Cardiac septum (tissue), 1 donor: ENCODE measurements at regions not wholly inside any gene's neighbourhood (a gene's known extent, or its start where the extent isn't known, plus 50 kb on each side); places are given as distances from the start of the nearest gene placed in this dataset.
"Not testable (repeated sequence)": the region's sequence is repeated elsewhere in the genome, so short reads cannot be mapped to it uniquely, and the experiment has no call there.

Experiments
- DNase-seq: peaks from one replicate; pipeline ENCODE4 v3.0.0-alpha.2; 2020; ENCODE audit warnings: low spot score
- intact Hi-C: fragments of 100-400 bp; cut with DNase I; formaldehyde crosslinking; loops from one replicate; pipeline ENCODE4 v1.14.0; 2022
- donor health status: DM: no; HTN: no; CAD: no.

- intact Hi-C loops, result loop anchor here (2.0 to 10.0 kb wide), 3 partner anchors 166 to 408 kb away; no protein-coding TSS in a partner anchor
- no peak for DNase-seq
Measured at GRCh38 chr19:28466107-28467045, 746.6 kb downstream of the UQCRFS1 start.

GRCh38 chr19:28465371-28466086, 747.4 kb downstream of the UQCRFS1 start:
- intact Hi-C loops, result loop anchor here (2.0 to 10.0 kb wide), 3 partner anchors 167 to 409 kb away; no protein-coding TSS in a partner anchor
- no peak for DNase-seq

- intact Hi-C loops, result loop anchor here (10.0 kb wide), 1 partner anchor 411 kb away; no protein-coding TSS in a partner anchor
- no peak for DNase-seq
Measured at GRCh38 chr19:28463493-28464053, 749.4 kb downstream of the UQCRFS1 start.

GRCh38 chr19:28457620-28458019, 755.3 kb downstream of the UQCRFS1 start:
- DNase-seq, result no peak
- intact Hi-C loops, result no loop called here

GRCh38 chr19:28456708-28457320, 756.1 kb downstream of the UQCRFS1 start:
- DNase-seq, result no peak
- intact Hi-C loops, result no loop called here

GRCh38 chr19:28456252-28456651, 756.7 kb downstream of the UQCRFS1 start:
- DNase-seq, result no peak
- intact Hi-C loops, result no loop called here

- DNase-seq, result no peak
- intact Hi-C loops, result no loop called here
Measured at GRCh38 chr19:28454083-28454482, 758.9 kb downstream of the UQCRFS1 start.

- intact Hi-C loops, result no loop called here
- no peak for DNase-seq
Measured at GRCh38 chr19:28453420-28453819, 759.5 kb downstream of the UQCRFS1 start.

- intact Hi-C loops, result no loop called here
- DNase-seq, result no peak
Measured at GRCh38 chr19:28449803-28450202, 763.1 kb downstream of the UQCRFS1 start.

- intact Hi-C loops, result no loop called here
- no peak for DNase-seq
Measured at GRCh38 chr19:28446511-28446910, 766.4 kb downstream of the UQCRFS1 start.

- intact Hi-C loops, result no loop called here
- DNase-seq, result no peak
Measured at GRCh38 chr19:28445826-28446225, 767.1 kb downstream of the UQCRFS1 start.

- intact Hi-C loops, result no loop called here
- DNase-seq, result no peak
Measured at GRCh38 chr19:28444362-28444761, 768.6 kb downstream of the UQCRFS1 start.

GRCh38 chr19:28443361-28443760, 769.6 kb downstream of the UQCRFS1 start:
- no peak for DNase-seq
- intact Hi-C loops, result no loop called here

GRCh38 chr19:28437390-28438346, 775.3 kb downstream of the UQCRFS1 start:
- intact Hi-C loops, result no loop called here
- DNase-seq, result no peak

GRCh38 chr19:28436320-28436719, 776.6 kb downstream of the UQCRFS1 start:
- intact Hi-C loops, result no loop called here

GRCh38 chr19:28435551-28436271, 777.2 kb downstream of the UQCRFS1 start:
- intact Hi-C loops, result no loop called here
- DNase-seq, result no peak

More at GRCh38 chr19:28436320-28436719, 776.6 kb downstream of the UQCRFS1 start:
- DNase-seq, result no peak

- DNase-seq, intact Hi-C loops: not testable (repeated sequence)
Measured at GRCh38 chr19:28434794-28435193, 778.2 kb downstream of the UQCRFS1 start.

- DNase-seq, intact Hi-C loops: not testable (repeated sequence)
Measured at GRCh38 chr19:28434365-28434764, 778.6 kb downstream of the UQCRFS1 start.
